ENCODE measurements at regions not wholly inside any gene's neighbourhood (a gene's known extent, or its start where the extent isn't known, plus 50 kb on each side); places are given as distances from the start of the nearest gene placed in this dataset.

DNA sequence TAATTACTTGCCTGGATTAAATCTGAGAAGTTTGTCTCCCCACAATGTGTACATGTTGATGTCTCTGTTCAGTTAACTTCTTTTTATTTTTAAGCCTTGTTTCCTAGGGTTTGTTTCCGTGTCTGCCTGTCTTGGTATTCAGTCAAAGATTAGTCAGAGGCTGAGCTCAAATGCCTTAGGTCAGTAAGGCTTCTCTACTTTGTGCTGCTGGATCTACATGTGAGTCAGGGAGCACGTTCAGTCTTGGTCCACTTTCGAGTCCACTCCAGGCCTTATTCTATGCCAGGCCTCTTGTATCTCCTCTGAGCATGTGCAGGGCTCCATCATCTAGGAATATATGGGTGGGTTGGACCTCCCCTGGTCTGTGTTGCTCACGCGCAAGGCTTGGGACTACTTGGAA, 93.3 kb upstream of the FZD8 start (continued):
- TF ChIP-seq SAP30 (IDR thresholded peaks at IDR 0.05; ENCODE audit: insufficient read depth, insufficient replicate concordance, low read length) (no peak), ASH2L (IDR thresholded peaks at IDR 0.05; ENCODE audit: low read length) (no peak), KDM1A (IDR thresholded peaks at IDR 0.05; ENCODE audit: borderline replicate concordance, low read length) (no peak), SIRT6 (IDR thresholded peaks at IDR 0.05; ENCODE audit: low read length) (no peak), BACH1 (IDR thresholded peaks at IDR 0.05; ENCODE audit: low read length) (no peak), TAF7 (optimal IDR thresholded peaks at IDR 0.05; ENCODE audit: borderline replicate concordance, low read depth, low read length) (no peak), JUND (IDR thresholded peaks at IDR 0.05; ENCODE audit: low read length) (no peak), BRCA1 (IDR thresholded peaks at IDR 0.05; ENCODE audit: low read depth, low read length) (no peak)
